C4-2B (cell line): ENCODE measurements at regions not wholly inside any gene's neighbourhood (a gene's known extent, or its start where the extent isn't known, plus 50 kb on each side); places are given as distances from the start of the nearest gene placed in this dataset.

Experiments
- CTCF ChIP-seq: fragments of 450-650 bp; conservative IDR thresholded peaks from 2 replicates; pipeline ENCODE4 v1.5.1; 2017; ENCODE audit warnings: mild to moderate bottlenecking
- ZFX ChIP-seq: fragments of 450-650 bp; IDR thresholded peaks from 2 replicates; pipeline ENCODE4 v1.6.1; 2017

- TF ChIP-seq CTCF = no peak
- no peak for TF ChIP-seq ZFX
Observed at GRCh38 chr10:131762789-131763696, 137.8 kb upstream of the PPP2R2D start.
